ENCODE measurements at regions not wholly inside any gene's neighbourhood (a gene's known extent, or its start where the extent isn't known, plus 50 kb on each side); places are given as distances from the start of the nearest gene placed in this dataset.

- DNase-seq = no peak
- peaks cover 23% of the 10 kb centered on the region for H3K9me3 Mint-ChIP-seq
- no peak overlapping the region for H3K27ac Mint-ChIP-seq
- H3K27ac ChIP-seq (ENCODE audit: low read depth, low read length) = no peak overlapping the region
- H3K27me3 Mint-ChIP-seq (ENCODE audit: insufficient read depth) = peaks cover 7% of the 10 kb centered on the region
- TF ChIP-seq CTCF (conservative IDR thresholded peaks at IDR 0.05) = no peak
- H3K9me3 ChIP-seq (ENCODE audit: control insufficient read depth, low read length) = peaks cover 23% of the 10 kb centered on the region
- H3K36me3 ChIP-seq (ENCODE audit: control insufficient read depth, insufficient read depth, low read length) = no peaks in the 10 kb centered on the region
- H3K4me1 ChIP-seq (ENCODE audit: control insufficient read depth, insufficient read depth, low read length) = no peaks in the 10 kb centered on the region
- H3K27me3 ChIP-seq (ENCODE audit: control insufficient read depth, insufficient read depth, low read length, poor library complexity, severe bottlenecking) = no peaks in the 10 kb centered on the region
- no peak overlapping the region for H3K4me3 Mint-ChIP-seq
- 88 to 94% methylated on average over 3 of the region's 3 CpGs for WGBS, 2 experiments (ENCODE audit: insufficient coverage in 1 of 2, insufficient read length in 1 of 2)
- H3K4me3 ChIP-seq (ENCODE audit: low read length) = no peak overlapping the region
- no peaks in the 10 kb centered on the region for H3K36me3 Mint-ChIP-seq (ENCODE audit: low read depth)
- no peaks in the 10 kb centered on the region for H3K4me1 Mint-ChIP-seq
- H3K9ac ChIP-seq (ENCODE audit: extremely low read depth, low read length, poor library complexity, severe bottlenecking) = no peak overlapping the region
Measured at GRCh38 chr20:48106428-48106827, 321.1 kb upstream of the SULF2 start.

- H3K4me1 ChIP-seq (ENCODE audit: control insufficient read depth, insufficient read depth, low read length) = no peaks in the 10 kb centered on the region
- Mint-ChIP-seq H3K36me3 (ENCODE audit: low read depth) (no peaks in the 10 kb centered on the region), H3K27me3 (ENCODE audit: insufficient read depth) (peaks cover 7% of the 10 kb centered on the region), H3K9me3 (peaks cover 23% of the 10 kb centered on the region), H3K4me3 (no peak overlapping the region), H3K4me1 (no peaks in the 10 kb centered on the region), H3K27ac (no peak overlapping the region)
- no peak overlapping the region for H3K4me3 ChIP-seq (ENCODE audit: low read length)
- H3K27ac ChIP-seq (ENCODE audit: low read depth, low read length) = no peak overlapping the region
- TF ChIP-seq CTCF (conservative IDR thresholded peaks at IDR 0.05) = no peak
- DNase-seq = no peak
- no peak overlapping the region for H3K9ac ChIP-seq (ENCODE audit: extremely low read depth, low read length, poor library complexity, severe bottlenecking)
- 95 to 97% methylated on average over 8 to 11 of the region's 11 CpGs for WGBS, 2 experiments (ENCODE audit: insufficient coverage in 1 of 2, insufficient read length in 1 of 2)
- H3K36me3 ChIP-seq (ENCODE audit: control insufficient read depth, insufficient read depth, low read length) = no peaks in the 10 kb centered on the region
- no peaks in the 10 kb centered on the region for H3K27me3 ChIP-seq (ENCODE audit: control insufficient read depth, insufficient read depth, low read length, poor library complexity, severe bottlenecking)
- H3K9me3 ChIP-seq (ENCODE audit: control insufficient read depth, low read length) = peaks cover 23% of the 10 kb centered on the region
Measured at GRCh38 chr20:48105526-48105925, 320.2 kb upstream of the SULF2 start.

GRCh38 chr20:48102931-48103660 lies 317.8 kb upstream of the SULF2 start:
- no peaks in the 10 kb centered on the region for H3K27me3 ChIP-seq (ENCODE audit: control insufficient read depth, insufficient read depth, low read length, poor library complexity, severe bottlenecking)
- H3K4me3 ChIP-seq (ENCODE audit: low read length) = no peak overlapping the region
- no peaks in the 10 kb centered on the region for H3K36me3 ChIP-seq (ENCODE audit: control insufficient read depth, insufficient read depth, low read length)
- DNase-seq = no peak
- H3K9me3 ChIP-seq (ENCODE audit: control insufficient read depth, low read length) = peaks cover 23% of the 10 kb centered on the region
- H3K27ac ChIP-seq (ENCODE audit: low read depth, low read length) = no peak overlapping the region
- H3K9ac ChIP-seq (ENCODE audit: extremely low read depth, low read length, poor library complexity, severe bottlenecking) = no peak overlapping the region
- peaks cover 2% of the 10 kb centered on the region for H3K27me3 Mint-ChIP-seq (ENCODE audit: insufficient read depth)
- no peaks in the 10 kb centered on the region for H3K36me3 Mint-ChIP-seq (ENCODE audit: low read depth)
- no peak overlapping the region for H3K27ac Mint-ChIP-seq
- peaks cover 23% of the 10 kb centered on the region for H3K9me3 Mint-ChIP-seq
- 88 to 94% methylated on average over 8 to 9 of the region's 11 CpGs for WGBS, 2 experiments (ENCODE audit: insufficient coverage in 1 of 2, insufficient read length in 1 of 2)
- no peaks in the 10 kb centered on the region for H3K4me1 ChIP-seq (ENCODE audit: control insufficient read depth, insufficient read depth, low read length)
- no peak overlapping the region for H3K4me3 Mint-ChIP-seq
- H3K4me1 Mint-ChIP-seq = peaks cover 8% of the 10 kb centered on the region
- TF ChIP-seq CTCF (conservative IDR thresholded peaks at IDR 0.05) = no peak
